SKM-1 treated with dmso at 0.1 percent for 144 hours (cell line): ENCODE measurements at regions not wholly inside any gene's neighbourhood (a gene's known extent, or its start where the extent isn't known, plus 50 kb on each side); places are given as distances from the start of the nearest gene placed in this dataset.
A peak's percentile ranks its signal among the peaks of the same experiment; 100 is the strongest.

Experiments
- DNase-seq: peaks from one replicate; lab custom pipeline; 2025; ENCODE audit not compliant: unreplicated experiment; lab: John Stamatoyannopoulos, UW

DNA sequence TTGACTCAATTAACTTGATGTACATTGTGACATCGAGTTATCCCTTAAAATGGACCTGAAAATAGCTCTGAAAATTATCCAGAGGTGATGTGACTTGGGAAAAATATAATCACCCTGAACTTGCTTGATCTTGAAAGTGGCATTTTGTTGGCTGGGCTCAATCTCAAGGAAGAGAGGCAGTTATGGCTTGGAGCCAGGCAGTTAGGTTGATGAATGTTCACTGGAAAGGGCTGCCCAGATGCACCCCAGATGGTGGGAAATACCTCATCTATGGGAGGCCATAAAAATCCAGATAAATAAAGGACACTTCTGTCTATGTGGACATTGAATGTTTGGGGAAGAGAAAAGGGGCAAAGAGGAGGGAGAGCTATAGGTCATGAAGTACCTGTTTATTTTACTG, 55.7 kb upstream of the OR5AN1 start:
- no peak for DNase-seq

GRCh38 chr11:59295435-59295834, 63.3 kb upstream of the OR5AN1 start:
- DNase-seq = no peak

DNA sequence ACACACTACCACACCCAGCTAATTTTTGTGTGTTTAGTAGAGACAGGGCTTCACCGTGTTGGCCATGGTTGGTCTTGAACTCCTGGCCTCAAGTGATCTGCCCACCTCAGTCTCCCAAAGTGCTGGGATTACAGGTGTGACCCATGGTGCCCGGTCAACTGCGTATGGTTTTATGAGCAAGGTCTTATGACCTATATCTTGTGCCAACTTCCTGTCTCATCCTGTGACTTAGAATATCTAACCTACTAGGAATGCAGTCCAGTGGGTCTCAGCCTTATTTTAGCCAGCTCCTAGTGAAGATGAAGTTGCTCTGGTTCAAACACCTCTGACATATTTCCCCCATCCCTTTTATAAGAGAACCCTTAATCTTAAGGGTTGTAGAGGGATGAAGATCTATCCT, 66.1 kb upstream of the OR5AN1 start:
- no peak for DNase-seq

GRCh38 chr11:59291228-59291627, 67.5 kb upstream of the OR5AN1 start:
- DNase-seq = no peak

GRCh38 chr11:59289356-59290181, 69.1 kb upstream of the OR5AN1 start:
- no peak for DNase-seq

GRCh38 chr11:59285716-59286260, 72.9 kb upstream of the OR5AN1 start:
- DNase-seq = no peak

- no peak for DNase-seq
These were observed 72.0 kb upstream of the MPEG1 start for GRCh38 chr11:59284773-59285129.

GRCh38 chr11:59283825-59284772, 71.4 kb upstream of the MPEG1 start:
- DNase-seq = peak; percentile 54

DNA sequence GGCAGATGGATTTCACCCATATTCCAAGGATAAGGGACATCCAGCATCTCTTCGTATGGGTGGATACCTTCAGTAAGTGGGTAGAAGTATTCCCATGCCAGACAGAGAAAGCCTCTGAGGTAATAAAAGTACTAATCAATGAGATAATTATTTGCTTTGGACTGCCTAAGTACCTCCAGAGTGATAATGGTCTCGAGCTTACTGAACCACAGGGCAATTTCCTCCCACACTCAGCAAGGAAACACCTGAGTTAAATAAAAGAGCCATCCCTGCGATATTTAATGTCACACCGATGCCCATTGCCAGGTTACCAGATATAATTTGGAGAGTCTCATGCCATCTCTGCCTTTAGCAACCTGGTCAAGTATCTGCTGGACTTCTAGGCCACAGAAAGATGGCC, 70.6 kb upstream of the MPEG1 start:
- DNase-seq = no peak

DNA sequence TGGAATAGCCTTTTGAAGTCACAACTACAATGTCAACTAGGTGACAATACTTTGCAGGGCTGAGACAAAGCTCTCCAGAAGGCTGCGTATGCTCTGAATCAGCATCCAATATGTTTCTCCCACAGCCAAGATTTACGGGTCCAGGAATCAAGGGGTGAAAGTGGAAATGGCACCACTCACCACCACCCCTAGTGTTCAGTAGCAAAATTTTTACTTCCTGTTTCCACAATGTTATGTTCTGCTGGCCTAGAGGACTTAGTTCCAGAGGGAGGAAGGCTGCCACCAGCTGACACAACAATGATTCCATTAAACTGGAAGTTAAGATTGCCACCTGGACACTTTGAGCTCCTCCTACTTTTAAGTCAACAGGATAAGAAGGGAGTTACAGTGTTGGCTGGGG, 68.5 kb upstream of the MPEG1 start:
- DNase-seq = no peak

DNA sequence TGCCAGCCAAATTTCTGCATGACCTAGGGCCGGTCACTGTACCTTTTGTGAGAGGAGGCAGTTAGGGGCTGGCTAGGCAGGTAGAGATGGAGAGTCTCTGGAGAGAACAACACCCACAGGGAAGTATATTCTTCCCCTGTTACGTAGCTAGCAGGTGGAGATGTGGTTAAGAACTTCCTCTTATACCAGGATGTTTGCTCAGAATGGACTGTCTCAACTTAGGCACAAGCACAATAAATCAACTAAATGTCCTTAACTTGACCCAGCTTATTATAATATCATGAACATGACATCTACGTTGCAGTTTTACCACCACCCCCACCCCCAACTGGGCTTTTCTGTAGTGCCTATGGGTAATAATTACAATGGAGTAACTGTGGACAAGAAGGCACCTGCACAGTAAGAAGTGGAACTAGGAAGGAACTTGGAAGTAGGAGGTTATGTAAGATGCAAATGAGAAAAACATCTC, 60.7 kb upstream of the MPEG1 start:
- peak; percentile 95 for DNase-seq

DNA sequence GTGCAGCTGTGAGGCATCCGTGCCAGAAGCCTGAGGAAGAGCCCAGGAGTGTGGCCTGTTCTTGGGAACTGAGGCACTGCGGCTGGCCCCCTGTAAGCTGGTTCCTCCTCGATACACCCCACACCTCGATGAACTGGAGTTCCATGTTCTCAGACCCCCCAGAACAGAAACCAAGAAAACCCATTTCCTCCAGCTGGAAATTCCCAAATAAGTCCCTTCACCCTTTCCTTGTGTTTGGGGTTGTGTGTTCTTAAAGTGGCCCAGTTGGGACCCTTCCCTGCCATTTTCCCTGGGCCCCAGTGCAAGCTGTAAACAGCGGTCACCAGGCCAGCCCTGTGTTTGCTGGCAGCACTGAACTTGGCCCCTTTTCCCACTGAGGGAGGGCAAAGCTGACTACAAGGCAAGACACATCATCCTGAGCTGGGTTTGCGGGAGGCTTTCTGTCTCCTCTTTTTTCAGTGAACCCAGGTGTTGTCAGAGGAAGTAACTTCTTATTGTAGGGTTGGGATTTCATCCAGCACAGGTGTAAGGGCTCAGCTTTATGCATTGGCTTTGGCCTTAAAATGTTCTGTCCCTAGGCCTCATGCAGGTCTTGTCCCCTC, 60.1 kb upstream of the MPEG1 start:
- DNase-seq = no peak

GRCh38 chr11:59271811-59272327, 59.1 kb upstream of the MPEG1 start:
- DNase-seq = no peak

GRCh38 chr11:59271247-59271755, 58.6 kb upstream of the MPEG1 start:
- no peak for DNase-seq

- no peak for DNase-seq
These were observed 55.2 kb upstream of the MPEG1 start for GRCh38 chr11:59267736-59268475.

DNA sequence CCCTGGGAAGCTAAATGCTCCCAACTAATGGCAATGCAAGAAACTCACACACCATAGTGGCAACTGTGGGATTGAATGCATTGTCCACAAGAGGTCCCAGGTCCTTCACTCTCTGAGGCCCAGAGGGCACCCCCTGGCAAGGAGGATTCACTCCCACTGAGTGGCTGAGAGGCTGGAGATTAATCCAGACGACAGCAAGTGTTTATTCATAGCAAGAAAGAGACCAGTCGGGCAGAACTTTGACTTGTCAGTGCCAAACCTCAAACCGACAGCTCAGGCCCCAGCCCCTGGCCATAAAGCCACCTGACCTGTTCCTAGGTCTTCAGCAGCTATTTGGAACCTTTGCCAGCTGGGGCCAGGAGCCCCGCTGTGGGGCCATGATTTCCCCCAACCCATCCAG, 54.5 kb upstream of the MPEG1 start:
- no peak for DNase-seq

DNA sequence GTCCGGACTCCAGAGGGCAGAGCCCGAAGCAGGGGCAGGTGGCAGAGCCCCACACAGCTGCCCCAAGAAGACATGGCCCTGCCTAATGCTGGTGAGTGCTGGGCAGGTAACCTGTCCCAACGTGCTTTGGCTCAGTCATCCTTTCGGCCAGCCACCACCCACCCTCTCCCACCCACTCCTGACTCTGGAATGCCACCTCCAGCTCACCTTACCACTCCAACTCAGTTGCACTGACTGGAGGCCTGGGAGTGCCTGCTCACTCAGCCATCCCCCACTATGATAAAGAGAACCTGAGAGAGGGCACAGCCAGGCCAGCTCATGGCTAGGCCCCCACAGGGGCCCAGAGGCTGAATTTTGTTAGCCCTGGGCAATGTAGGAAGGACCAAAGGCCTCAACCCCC, 53.8 kb upstream of the MPEG1 start:
- no peak for DNase-seq

DNA sequence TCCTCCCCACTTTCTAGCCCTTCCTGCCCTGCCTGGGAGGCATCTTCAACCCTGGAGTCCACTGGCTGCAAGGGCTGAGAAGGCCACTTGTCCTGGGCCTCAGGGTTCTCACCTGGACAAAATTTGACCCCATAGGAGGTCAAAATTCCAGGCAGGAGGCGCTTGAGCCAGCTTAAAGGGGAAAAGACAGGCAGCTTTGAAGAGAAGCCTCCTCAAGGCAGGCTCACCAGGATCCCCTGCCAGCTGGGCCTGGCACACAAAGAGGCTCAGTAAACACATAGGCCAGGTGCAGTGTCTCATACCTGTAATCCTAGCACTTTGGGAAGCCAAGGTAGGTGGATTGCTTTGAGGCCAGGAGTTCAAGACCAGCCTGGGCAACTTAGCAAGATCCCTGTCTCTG, 53.0 kb upstream of the MPEG1 start:
- DNase-seq = no peak

DNA sequence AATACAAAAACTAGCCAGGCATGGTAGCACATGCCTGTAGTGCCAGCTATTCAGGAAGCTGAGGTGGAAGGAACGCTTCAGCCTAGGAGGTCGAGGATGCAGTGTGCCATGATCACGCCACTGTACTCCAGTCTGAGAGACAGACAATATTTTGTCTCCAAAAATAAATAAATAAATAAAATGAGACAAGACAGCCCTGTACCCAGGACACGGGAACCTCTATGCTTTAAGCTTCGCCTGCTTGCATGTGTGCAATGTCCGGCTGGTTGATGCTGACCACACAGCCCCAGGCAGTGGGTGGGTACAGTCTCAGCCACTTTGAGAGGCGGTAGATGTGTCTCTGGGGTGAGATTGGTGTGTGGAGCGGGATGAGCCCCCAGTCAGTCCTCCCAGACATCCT, 52.0 kb upstream of the MPEG1 start:
- no peak for DNase-seq

- DNase-seq = no peak
These were observed 50.6 kb upstream of the MPEG1 start for GRCh38 chr11:59263225-59263894.
